HFFc6 (cell line): ENCODE measurements at regions not wholly inside any gene's neighbourhood (a gene's known extent, or its start where the extent isn't known, plus 50 kb on each side); places are given as distances from the start of the nearest gene placed in this dataset.

Experiments
- DNase-seq: peaks from one replicate; pipeline ENCODE4 v3.0.0-alpha.2; 2018
- H3K27ac Mint-ChIP-seq: 2 replicates; pipeline ENCODE4 v1.8.0; 2020; ENCODE audit warnings: mild to moderate bottlenecking, mixed read lengths
- H3K27me3 Mint-ChIP-seq: 2 replicates; pipeline ENCODE4 v1.8.0; 2021; ENCODE audit warnings: mild to moderate bottlenecking, moderate library complexity, mixed read lengths; ENCODE audit not compliant: insufficient read depth
- H3K36me3 Mint-ChIP-seq: 2 replicates; pipeline ENCODE4 v1.8.0; 2021; ENCODE audit warnings: low read depth, mixed read lengths
- H3K4me1 Mint-ChIP-seq: 2 replicates; pipeline ENCODE4 v1.8.0; 2020; ENCODE audit warnings: low read depth, mixed read lengths
- H3K4me3 Mint-ChIP-seq: 2 replicates; pipeline ENCODE4 v1.8.0; 2020; ENCODE audit warnings: mild to moderate bottlenecking, moderate library complexity, mixed read lengths
- H3K9me3 Mint-ChIP-seq: 2 replicates; pipeline ENCODE4 v1.8.0; 2020; ENCODE audit warnings: mild to moderate bottlenecking, mixed read lengths
- TF ChIP-seq, protein P1 (sequence below): fragments of 200-600 bp; sonication (generic); IDR thresholded peaks from 2 replicates; pipeline ENCODE4 v1.5.0; 2021; ENCODE audit warnings: antibody characterized with exemption, mild to moderate bottlenecking

DNA sequence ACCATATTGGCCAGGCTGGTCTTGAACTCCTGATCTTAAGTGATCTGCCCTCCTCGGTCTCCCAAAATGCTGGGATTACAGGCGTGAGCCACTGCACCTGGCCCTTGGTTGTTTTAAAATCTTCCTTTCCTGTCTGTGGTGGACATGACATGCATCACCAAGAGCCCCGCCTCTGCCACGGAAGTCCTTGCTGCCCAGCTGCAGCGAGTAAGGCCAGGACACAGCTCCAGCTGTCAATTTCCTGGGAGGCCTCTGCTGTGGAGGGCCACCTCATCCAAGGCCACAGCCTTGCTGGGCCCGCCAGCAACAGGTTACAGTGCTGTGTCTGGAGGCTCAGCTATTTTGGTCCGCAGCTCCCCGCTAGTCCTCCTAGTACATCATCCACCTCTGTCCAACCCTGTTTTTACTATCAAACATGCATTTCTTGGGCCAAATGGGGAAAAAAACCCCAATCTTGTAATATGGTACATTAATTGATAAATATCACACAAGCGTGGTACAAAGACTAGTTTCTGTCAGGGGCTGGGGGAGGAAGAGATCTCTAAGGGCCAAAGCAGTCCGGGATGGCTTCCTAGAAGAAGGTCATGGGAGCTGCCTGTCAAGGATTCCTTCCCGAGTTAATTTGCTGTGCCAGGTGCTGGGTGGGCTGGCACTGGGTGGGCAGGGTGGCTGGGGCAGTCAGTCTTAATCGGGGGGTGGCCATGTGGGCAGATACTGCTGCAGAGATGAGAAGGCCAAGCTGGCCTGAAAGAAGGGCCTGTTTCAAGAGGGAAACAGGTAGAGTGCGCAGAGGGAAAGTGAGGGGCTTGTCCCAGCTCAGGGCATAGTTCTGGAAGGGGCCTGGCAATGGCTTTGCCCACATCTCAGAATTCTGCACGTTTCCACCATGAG lies 100.5 kb downstream of the INHBB start:
- no peak overlapping the region for H3K4me3 Mint-ChIP-seq
- no peak for DNase-seq
- no peaks in the 10 kb centered on the region for H3K36me3 Mint-ChIP-seq
- peaks cover 8% of the 10 kb centered on the region for H3K4me1 Mint-ChIP-seq
- H3K9me3 Mint-ChIP-seq = no peaks in the 10 kb centered on the region
- TF ChIP-seq, protein P1, sequence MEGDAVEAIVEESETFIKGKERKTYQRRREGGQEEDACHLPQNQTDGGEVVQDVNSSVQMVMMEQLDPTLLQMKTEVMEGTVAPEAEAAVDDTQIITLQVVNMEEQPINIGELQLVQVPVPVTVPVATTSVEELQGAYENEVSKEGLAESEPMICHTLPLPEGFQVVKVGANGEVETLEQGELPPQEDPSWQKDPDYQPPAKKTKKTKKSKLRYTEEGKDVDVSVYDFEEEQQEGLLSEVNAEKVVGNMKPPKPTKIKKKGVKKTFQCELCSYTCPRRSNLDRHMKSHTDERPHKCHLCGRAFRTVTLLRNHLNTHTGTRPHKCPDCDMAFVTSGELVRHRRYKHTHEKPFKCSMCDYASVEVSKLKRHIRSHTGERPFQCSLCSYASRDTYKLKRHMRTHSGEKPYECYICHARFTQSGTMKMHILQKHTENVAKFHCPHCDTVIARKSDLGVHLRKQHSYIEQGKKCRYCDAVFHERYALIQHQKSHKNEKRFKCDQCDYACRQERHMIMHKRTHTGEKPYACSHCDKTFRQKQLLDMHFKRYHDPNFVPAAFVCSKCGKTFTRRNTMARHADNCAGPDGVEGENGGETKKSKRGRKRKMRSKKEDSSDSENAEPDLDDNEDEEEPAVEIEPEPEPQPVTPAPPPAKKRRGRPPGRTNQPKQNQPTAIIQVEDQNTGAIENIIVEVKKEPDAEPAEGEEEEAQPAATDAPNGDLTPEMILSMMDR = no peak
- peaks cover 29% of the 10 kb centered on the region for H3K27me3 Mint-ChIP-seq
- no peak overlapping the region for H3K27ac Mint-ChIP-seq

DNA sequence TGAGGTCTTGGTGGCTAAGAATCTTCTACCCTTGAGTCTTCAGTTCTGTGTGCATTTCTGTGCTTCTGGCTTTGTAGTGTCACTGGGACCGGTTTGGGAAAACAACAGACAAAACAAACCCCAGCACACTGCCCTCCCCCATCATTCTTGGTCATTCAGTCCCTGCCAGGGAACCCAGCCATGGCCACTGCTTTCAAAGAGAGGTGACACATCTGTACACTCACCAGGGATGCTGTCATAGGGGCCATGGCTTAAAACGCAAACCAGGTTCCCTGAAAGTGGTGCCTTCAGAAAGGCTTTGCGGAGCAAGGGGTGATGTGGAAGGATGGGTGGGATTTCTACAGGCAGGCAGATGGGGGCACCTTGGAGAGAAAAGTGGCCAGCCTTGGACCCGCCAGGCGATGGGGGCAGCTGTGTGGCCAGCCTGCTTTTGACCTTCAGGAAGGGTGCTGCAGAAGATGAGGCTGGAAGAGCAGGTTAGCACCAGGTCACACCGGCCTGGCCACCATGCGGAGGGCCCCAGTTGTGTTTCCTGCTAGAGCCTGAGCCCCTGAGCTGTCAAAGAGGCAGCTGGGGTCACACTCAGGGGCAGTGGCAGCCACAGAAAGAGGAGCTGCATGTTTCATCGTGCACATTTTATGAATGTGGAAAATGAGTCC lies 101.3 kb downstream of the INHBB start:
- Mint-ChIP-seq H3K36me3 (no peaks in the 10 kb centered on the region), H3K9me3 (no peaks in the 10 kb centered on the region), H3K27ac (no peak overlapping the region), H3K4me1 (peaks cover 8% of the 10 kb centered on the region), H3K4me3 (no peak overlapping the region), H3K27me3 (peaks cover 24% of the 10 kb centered on the region)
- DNase-seq = no peak
- TF ChIP-seq, protein P1 = no peak

DNA sequence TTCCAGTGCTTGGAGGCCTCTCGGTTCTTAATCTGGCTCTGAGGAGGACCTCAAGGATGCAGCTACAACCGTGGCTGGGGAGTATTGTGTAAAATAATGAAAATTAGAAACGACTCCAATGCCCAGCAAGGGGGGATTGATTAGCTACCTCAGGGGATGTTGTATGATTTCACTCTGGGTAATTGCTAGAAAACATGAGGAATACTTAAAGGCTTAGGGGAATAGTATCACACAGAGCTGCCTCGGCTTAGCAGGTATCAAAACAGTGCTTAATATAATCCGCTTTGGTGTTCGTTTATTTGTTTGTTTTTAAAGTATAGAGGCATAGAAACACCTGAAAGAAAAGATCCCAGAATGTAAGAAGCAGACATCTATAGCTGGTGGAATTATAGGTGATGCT lies 102.5 kb downstream of the INHBB start:
- H3K4me1 Mint-ChIP-seq = peaks cover 12% of the 10 kb centered on the region
- peaks cover 19% of the 10 kb centered on the region for H3K27me3 Mint-ChIP-seq
- H3K36me3 Mint-ChIP-seq = no peaks in the 10 kb centered on the region
- DNase-seq = no peak
- H3K27ac Mint-ChIP-seq = no peak overlapping the region
- no peak overlapping the region for H3K4me3 Mint-ChIP-seq
- H3K9me3 Mint-ChIP-seq = no peaks in the 10 kb centered on the region
- TF ChIP-seq, protein P1 = no peak

DNA sequence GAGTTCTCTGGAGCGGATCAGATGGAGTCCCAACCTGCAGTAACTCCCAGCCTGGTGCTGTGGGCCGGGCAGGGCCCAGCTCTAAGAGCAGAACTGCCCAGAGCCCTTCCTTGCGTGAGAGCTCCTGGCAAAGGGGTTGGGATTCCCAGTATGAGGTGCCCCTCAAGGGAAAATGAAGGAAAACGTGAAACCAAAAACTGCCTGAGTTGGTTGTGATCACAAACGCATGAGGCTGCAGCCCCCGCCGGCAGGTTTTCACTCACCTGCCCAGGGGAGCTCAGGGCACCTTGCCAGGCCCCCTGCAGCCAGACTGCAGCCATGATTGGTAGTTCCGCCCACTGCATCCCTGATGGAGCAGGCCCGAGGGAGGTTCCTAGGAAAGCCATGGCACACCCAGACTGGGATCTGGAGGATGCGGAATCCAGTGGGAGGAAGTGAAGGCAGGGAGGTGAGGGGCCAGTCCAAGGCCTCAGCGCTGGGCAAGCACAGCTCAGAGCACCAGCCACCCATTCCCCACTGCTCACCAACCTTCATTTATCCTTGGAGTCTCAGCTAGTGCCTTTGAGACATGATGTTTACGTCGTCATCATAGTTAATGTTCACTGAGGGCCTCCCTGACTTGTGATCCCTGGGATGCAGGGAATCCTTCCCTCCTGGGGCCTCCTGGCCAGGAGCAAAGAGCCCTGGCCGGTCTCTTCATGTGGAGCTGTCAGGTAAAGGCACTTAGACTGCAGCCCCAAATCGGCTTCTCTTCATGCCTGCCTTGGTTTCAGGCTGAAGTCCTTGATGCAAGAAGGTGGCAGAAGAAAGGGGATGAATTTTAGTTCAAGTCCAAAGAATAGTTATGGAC lies 103.2 kb downstream of the INHBB start:
- Mint-ChIP-seq H3K9me3 (no peaks in the 10 kb centered on the region), H3K27me3 (peaks cover 12% of the 10 kb centered on the region), H3K4me1 (peaks cover 20% of the 10 kb centered on the region), H3K27ac (no peak overlapping the region), H3K4me3 (no peak overlapping the region), H3K36me3 (no peaks in the 10 kb centered on the region)
- DNase-seq = no peak
- TF ChIP-seq, protein P1 = no peak

DNA sequence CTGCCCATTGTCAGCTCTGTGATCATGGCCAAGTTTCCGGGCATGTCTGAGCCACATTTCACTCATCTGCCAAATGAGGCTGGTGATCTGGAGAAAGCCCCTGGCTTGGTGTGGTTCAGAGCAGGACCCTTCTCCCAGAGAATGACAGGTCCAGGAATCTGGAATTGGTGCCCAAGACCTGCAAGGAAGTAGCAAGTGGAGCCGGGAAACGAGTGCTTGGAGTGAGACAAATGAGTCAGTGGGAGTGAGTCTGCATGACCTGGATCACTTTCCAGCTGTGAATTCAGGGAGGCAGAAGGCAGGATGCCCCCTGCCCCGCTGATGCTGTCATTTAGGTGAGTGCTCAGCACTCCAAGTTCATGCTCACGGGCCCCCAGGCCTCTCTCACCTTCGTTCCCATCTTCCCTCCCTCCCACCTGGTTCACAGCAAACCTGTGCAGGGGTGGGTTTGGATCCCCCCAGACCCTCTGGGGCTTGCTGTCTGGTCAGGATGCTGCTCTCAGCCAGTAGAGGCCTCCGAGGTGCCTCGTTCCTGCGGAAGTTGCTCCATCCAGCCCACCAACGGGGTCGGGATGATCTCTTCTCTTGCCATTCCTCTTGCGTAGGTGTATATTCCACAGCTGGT lies 104.4 kb downstream of the INHBB start:
- Mint-ChIP-seq H3K27me3 (peaks cover 9% of the 10 kb centered on the region), H3K36me3 (no peaks in the 10 kb centered on the region), H3K9me3 (no peaks in the 10 kb centered on the region), H3K27ac (no peak overlapping the region), H3K4me3 (no peak overlapping the region), H3K4me1 (peaks cover 31% of the 10 kb centered on the region)
- TF ChIP-seq, protein P1 = no peak
- no peak for DNase-seq
